NCI-H1105 (cell line): ENCODE measurements at regions not wholly inside any gene's neighbourhood (a gene's known extent, or its start where the extent isn't known, plus 50 kb on each side); places are given as distances from the start of the nearest gene placed in this dataset.

Experiments
- DNase-seq: peaks from one replicate; lab custom pipeline; 2025; lab: John Stamatoyannopoulos, UW

DNA sequence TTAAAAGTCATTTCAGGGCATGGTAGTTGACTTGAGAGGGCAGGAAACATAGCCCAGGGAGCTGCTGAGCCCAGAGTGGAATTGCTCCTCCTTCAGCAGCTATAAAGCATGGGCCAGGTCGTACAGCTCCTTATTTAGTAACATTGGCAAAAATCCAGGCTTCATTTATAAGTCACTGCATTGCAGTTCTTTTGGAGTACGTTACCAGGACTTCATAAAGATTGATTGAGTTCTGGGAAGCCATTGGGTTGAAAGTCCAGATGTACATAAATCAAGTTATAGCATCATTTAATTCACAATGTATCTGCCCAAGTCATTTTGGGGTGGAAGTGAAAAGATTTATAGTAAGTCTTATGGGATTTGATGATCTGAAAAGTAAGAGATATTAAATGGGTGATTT lies 53.0 kb upstream of the ANKEF1 start:
- peak; percentile 41 for DNase-seq

DNA sequence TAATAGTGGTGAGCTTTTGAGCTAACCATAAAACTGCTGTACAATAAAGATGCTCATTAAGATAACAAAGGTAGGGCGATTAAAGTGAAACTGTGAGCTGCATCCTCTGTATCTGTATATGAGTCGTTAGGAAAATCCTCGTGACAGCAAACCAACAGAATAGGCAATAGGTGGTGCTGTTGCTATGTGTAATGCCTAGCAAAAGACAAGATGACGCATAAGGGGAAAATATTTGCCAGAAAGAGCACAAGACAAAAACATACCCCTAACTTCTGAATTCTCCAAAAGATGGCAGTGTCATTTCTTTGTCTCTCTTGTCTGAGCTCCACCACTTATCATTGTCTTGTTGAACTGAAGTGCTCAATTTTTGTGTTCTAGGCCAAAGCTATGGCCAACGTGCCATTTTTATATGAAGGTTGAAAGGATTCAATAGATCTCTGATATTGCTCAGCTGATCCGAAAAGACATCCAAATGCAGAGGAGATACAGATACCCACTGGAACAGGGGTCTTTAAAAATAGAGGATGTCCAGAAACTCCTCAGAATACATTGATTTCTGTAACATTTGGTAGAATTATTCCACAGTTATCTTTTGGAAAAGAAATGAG lies 56.3 kb upstream of the ANKEF1 start:
- DNase-seq = peak; percentile 56

DNA sequence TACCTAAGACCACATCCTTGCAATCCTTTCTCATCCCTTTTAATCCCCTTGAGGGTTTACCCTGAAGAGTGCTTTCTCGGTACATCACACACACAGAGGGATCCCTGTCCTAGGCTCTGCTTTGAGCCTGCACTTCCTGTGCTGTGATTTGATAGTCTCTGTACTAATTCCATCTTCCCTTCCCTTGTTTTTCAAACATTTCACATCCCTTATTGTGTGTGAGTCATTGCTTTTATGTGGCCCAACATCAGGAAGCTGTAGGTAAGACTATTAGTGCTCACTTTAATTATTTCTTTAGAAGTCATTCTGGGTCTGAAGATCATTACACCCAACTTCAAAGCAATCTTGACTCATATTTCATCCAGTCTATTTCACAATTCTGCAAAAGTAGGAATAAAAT lies 57.2 kb upstream of the ANKEF1 start:
- no peak for DNase-seq

DNA sequence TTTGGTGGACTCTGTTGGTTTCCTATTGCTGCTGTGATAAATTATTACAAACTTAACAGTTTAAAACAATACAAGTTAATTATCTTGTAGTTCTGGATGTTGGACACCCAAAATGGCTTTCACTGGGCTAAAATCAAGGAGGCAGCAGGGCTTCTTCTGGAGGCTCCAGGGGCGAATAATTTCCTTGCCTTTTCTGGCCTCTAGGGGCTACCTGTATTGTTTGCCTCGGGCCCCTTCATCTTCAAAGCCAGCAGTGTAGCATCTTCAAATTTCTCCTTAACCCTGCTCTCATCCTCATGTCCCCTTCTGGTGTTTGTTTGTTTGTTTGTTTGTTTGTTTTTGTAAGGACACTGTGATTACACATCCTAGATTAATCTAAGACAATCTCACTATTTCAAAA lies 60.5 kb upstream of the ANKEF1 start:
- DNase-seq = no peak

DNA sequence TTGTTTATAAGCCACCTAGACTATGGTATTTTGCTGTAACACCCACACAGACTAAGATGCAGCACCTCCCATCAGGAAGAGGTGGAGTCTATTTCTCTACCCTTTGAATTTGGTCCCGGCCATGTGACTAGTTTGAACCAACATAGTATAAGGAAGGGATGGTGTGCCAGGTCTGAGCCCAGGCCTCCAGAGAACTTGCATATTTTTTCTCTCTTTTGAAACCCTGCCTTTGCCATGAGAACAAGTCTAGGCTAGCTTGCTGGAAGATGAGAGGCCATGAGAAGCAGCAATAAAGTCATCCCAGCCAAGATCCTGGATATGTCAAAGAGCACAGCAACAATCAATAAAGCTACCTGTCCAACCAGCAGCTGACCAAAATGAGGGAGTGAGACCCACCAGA lies 63.0 kb upstream of the ANKEF1 start:
- DNase-seq = no peak

DNA sequence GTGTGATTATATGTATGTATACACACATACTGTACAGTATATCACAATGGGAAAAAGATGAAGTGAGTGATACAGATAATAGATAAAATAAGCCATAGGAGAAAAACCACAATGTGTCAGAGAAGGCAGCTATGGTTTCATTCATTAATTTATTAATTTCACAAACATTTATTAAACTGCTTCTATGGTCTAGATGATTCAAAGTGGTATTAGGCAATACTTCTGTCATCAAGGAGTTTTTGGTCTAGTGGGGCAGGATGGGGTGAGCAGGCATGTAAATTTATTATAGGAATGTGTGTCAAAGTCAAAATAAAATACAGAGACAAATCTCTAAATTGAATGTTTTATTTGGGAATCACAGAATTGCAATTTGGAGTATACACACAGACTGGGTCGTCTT lies 65.2 kb upstream of the ANKEF1 start:
- no peak for DNase-seq

DNA sequence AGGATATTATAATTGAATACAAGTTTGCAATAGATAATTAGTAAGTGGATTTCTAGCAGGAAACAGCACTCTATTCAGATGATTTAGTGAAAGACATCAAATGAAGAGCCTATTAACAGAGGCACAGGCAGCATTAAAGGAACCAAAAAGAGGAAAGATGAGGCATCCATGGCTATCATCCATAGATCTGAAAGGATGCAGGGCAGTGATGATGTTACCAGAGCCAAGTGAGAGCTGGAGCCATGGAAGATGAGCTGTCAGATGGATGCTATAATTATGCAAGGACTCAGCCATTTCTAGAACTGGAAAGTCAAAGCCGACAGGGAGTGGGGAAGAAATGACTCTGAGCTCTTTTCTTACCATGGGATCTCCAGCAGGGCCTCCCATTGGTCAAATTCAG lies 66.8 kb upstream of the ANKEF1 start:
- no peak for DNase-seq

DNA sequence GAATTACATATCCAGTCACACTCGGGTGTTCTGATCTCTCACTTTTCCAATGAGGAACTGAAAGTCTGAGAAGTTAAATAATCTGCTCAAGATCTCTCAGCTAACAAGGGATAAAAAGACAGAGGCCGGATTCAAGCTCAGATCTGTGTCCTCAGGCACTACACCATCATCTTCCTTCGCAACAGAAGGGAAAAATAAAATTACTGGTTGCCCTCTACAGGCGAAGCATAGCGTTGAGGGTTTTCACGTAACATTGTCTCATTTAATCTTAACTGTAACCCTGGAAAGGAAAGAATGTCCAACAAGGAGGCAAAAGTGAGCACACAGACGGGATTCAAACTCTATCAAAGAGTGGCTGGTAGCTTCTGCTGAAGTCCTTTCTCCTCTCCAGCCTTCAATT lies 67.8 kb upstream of the ANKEF1 start:
- DNase-seq = no peak

DNA sequence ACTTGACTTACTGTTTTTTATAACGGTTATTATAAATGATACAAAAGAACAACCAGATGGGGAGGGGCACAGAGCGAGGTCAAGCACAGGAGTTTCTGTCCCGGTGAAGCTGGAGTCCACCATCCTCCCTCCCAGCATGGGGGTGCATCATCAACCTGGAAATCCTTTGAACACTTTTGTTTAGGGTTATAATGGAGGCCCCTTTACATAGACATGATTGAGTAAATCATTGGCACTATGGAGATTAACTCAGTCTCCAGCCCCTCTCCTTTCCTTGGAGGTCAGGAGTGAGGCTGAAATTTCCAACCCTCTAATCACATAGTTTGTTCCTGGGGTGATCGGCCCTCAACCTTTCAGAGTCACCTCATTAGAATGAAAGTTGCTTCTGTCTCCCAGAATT lies 71.8 kb upstream of the ANKEF1 start:
- no peak for DNase-seq

DNA sequence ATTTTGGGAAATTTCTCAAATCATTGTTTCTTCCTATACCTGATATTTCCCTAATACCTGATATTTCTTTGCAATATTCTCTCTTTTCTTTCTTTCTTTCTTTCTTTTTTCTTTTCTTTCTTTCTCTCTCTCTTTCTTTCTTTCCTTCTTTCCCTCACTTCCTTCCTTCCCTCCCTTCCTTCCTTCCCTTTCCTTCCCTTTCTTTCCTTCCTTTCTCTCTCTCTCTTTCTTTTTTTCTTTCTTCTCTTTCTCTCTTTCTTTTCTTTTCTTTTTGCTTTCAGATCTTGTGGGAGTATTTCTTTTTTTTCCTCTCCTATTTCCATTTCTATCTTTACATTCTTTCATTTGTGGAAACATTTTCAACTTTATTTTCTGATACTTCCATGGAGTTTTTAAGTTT lies 76.1 kb upstream of the ANKEF1 start:
- no peak for DNase-seq

DNA sequence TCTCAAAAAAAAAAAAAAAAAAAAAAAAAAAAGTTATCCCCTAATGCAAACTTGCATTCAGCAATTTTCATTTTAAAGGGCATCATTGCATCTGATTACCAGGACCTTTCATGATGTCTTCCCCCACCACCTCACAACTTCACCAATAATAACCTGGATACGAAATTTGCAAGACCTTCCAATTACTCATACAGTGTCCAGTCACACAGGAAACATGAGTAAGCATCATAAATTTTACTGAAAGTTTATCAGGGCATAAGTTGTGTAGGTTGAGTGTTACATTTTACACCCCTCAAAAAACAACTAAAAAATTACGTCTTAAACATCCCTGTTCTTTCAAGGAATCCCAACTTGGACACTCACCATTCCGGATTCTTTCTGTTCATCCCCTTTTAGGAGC lies 79.1 kb upstream of the ANKEF1 start:
- DNase-seq = no peak

DNA sequence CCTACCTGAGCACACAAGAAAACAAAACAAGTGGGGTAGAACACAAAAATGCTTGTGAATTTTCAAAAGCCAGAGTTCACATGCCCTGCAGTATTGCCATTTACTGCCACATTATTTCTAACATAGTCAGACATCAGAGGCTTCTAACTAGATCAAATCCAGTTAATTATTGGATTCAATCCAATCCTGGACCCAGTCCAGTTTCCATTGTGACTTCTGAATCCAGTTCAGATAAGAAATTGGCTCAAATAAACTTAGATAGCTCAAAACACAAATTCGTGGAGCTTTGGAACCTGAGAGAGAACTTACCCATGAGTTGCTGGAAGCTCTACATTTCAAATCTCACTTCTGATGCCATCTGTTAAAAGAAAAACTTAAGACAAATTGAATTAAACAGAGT lies 85.2 kb upstream of the ANKEF1 start:
- DNase-seq = no peak

DNA sequence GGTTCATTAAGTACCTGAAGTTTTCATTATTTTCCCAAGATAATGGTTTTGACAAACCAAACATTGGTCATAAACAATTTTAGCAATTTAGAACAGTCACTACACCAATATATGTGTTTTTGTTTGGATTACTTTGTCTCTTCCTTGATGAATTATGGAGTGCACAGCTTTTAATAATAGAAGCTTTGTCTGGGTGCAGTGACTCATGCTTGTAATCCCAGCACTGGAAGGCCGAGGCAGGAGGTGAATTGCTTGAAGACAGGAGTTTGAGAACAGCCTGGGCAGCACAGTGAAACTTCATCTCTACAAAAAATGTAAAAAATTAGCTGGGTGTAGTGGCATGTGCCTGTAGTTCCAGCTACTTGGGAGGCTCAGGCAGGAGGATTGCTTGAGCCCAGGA lies 89.4 kb upstream of the ANKEF1 start:
- no peak for DNase-seq

DNA sequence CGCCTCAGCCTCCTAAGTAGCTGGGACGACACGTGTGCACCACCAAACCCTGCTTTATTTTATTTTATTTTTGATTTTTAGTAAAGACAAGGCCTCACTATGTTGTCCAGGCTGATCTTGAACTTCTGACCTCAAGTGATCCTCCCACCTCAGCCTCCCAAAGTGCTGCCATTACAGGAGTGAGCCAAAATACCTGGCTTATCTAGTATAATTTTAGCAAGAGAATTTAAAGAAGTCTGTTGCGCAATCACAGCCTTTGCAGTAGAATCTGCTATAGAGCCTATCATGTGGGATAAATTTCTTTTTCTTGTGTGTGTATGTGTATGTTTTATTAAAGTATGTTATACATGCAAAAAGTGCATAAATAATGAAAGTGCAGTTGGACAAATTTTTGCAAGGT lies 92.1 kb upstream of the ANKEF1 start:
- DNase-seq = no peak

DNA sequence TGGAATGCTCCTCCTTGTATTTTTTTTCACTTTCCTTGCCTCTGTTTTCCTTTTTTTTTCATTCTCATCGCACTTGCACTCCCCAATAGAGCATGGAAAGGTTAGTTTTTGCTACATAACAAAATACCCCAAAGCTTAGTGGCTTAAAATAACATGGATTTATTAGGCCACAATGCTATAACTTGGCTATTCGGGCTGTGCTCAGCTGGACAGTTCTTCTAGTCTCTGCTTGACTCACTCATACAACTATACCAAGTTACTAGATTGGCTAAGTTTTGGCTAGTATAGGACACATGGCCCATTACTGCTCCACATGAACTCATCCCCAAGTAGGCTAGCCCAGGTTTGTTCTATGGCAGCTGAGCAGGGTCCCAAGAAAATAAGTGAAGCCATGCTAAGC lies 94.5 kb upstream of the ANKEF1 start:
- no peak for DNase-seq

DNA sequence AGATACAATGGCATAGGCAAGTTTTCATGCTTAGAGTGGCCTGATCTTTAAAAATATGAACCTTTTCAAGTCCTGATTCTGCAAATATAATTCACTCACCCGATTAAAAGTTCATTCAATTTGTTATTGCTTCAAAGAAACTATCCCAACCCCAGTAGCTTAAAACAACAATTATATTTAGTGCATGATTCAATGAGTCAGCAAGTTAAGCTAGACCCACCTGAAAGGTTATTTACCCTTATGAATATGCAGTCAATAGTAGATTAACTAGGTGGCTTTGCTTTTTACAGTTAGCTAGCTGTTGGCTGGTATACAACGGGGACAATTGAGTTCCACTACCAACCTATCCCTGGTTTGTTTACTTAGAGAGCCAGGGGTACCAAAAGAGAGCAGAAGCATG lies 95.6 kb upstream of the ANKEF1 start:
- DNase-seq = no peak

DNA sequence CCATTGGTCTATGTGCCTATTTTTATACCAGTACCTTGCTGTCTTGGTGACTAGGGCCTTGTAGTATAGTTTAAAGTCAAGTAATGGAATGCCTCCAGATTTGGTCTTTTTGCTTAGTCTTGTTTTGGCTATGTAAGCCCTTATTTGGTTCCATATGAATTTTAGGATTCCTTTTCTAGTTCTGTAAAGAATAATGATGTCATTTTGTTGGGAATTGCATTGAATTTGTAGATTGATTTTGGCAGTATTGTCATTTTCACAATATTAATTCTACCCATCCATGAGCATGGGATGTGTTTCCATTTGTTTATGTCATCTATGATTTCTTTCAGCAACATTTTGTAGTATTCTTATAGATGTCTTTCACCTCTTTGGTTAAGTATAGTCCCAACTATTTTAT lies 96.4 kb upstream of the PAK5 start:
- DNase-seq = no peak

DNA sequence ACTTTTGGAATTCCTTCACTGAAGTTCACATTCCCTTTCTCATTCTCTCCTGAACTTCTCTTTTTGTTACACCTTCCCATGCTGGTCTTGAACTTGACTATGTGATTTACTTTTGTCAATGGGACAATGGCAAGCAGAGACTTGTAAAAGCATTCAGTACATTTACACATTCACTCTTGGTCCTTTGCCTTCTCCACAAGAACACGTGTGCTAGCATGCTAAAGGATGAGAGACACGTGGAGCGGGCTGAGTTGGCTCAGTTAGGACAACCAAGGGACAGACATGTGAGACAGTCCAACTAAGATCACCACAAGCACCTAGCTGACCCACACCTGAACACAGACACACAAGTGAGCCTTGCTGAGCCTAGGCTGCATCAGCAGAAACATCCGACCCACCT lies 91.3 kb upstream of the PAK5 start:
- no peak for DNase-seq

DNA sequence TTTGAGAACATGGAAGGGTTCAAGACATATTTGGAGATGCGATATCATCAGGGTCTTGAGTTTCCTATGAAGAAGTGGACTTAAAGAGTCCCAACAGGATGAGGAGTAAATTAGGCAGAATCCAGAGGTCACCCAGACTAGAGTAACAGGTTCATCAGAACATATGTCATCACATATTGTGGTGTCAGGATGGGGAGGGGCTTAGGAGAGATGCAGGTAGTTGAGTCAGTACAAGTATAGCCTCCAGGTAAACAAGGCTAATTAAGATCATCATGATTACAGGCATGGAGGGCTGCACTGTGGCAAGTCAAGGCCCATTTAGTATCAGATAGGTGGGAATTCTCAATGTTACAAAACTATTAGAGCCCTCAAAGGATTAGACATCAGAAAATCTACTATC lies 90.1 kb upstream of the PAK5 start:
- DNase-seq = no peak

DNA sequence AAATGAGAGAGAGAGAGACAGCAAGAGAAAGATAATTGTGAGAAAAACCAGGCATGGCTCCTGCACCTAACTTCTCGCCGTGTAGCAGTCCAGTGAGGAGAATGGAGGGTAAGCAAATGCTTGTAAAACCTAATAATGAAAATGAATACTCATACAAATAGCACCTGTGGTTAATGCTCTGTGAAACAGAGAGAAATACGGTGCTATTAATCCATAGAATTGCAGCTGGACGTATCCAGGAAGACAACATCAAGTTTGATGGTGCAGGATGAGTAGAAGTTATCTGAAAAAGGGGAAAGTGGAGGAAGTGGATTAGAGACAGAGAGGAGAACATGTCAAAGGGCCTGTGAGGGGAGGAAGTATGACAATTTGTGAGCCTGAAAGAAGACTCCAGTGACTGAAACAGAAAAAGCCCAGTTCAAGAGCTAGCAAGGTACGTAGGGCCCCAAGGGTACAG lies 89.4 kb upstream of the PAK5 start:
- DNase-seq = no peak

DNA sequence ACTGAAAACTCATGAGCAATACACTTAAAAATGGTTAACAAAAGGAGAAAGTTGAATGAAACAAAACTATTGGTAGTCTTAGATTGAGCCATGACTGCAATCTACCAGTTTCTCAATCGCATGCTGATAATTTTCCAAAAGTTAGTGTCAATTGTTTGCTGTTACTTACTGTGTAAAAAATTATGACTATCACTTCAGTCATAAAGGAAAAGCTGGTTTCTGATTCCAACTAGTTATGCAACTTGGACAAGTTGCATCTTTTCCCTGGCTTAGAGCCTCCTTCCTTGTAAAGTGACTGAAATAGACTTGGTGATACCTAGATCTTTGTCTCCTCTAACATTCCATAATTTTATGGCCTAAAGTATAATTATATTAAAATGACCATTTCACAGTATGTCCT lies 88.3 kb upstream of the PAK5 start:
- DNase-seq = no peak

DNA sequence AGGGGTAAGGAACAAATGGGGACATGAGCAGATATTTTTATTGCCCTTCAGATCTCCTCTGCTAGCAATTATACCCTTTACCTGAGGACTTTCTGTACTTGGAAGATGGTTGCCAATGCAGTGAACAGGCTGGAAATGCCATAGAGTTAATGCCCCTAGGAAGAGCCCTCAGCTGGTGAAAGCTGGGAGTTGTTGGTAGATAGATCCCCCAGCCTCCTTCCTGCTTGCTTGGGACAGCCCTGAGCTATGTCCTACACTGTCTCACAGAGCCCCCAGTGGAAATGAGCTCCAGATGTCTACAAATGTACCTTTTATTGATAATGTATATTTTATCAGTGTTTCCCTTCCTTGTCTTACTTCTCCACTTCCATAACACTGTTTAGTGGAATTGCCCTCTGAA lies 87.6 kb upstream of the PAK5 start:
- DNase-seq = no peak

DNA sequence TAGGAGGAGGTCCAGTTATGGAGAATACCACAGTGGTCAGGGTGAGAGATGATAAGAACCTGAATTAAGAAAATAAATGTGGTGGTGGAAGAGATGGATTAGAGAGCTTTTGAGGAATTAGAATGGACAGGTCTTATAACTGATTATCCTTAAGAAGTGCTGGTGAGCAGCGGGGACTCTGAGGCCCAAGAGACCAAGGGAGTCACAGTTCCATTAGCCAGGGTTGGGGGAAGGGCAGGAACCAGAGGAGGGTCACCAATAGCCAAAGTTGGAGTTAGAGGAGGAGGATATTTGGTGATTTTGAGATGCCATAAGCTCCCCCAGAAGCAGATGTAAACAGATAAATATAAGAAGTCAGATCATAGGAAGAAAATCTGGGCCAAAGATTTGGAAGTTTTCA lies 87.1 kb upstream of the PAK5 start:
- DNase-seq = no peak

DNA sequence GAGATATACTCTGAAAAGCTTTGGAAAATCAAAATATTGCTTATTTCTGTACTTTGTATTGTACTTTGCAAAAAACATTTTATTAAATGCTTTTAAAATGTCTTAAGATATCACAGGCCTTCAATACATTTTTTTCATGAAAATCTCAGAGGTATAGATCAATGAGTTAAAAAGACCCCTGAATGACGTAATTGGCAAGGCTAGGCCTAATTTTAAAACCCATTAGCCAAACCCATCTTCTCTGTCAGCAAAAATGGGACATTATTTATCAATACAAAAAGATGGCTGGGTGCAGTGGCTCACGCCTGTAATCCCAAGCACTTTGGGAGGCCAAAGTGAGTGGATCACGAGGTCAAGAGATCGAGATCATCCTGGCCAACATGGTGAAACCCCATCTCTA lies 84.8 kb upstream of the PAK5 start:
- DNase-seq = no peak

DNA sequence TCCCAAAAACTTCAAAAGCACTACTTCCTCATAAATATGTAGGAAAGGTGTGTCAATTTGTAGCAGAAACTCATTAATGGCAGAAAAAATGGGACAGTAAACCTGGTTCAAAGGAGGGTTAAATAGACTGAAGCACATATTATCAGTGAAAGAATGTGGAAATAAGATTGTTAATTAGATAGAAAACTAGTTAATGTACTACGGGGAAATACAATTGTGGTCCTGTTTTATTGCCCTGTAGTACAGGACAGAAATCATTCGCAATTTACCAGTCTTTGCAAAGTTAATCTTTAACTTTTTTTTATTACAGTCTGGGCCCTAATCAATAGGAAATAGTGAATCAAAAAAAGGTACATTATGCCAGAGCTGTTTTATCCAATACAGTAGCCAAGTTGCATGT lies 82.0 kb upstream of the PAK5 start:
- DNase-seq = no peak
